ENCODE measurements at regions not wholly inside any gene's neighbourhood (a gene's known extent, or its start where the extent isn't known, plus 50 kb on each side); places are given as distances from the start of the nearest gene placed in this dataset.

GRCh38 chr1:22369294-22370189, 82.1 kb upstream of the ZBTB40 start:
- no peak for TF ChIP-seq CTCF (conservative IDR thresholded peaks at IDR 0.05; ENCODE audit: low read depth in 2 of 2)
- no peak for TF ChIP-seq POLR2AphosphoS5 (IDR thresholded peaks at IDR 0.05; ENCODE audit: low read depth)
- no peak for TF ChIP-seq EZH2phosphoT487 (IDR thresholded peaks at IDR 0.05; ENCODE audit: unreplicated experiment)
- no peak for TF ChIP-seq EZH2 (IDR thresholded peaks at IDR 0.05; ENCODE audit: low read depth, unreplicated experiment)
- TF ChIP-seq CREB1 (CRISPR knock-in tag; IDR thresholded peaks at IDR 0.05; ENCODE audit: low read depth), result no peak
- TF ChIP-seq JUNB (IDR thresholded peaks at IDR 0.05; ENCODE audit: unreplicated experiment), result no peak
- no peak for TF ChIP-seq REST (IDR thresholded peaks at IDR 0.05; ENCODE audit: unreplicated experiment)
